Endodermal cell (in vitro differentiated cells): ENCODE measurements at regions not wholly inside any gene's neighbourhood (a gene's known extent, or its start where the extent isn't known, plus 50 kb on each side); places are given as distances from the start of the nearest gene placed in this dataset.

Source experiments
- DNase-seq: peaks from one replicate; pipeline ENCODE4 v3.0.0-alpha.2; 2017
- H3K27ac ChIP-seq: 2 replicates; pipeline ENCODE4 v1.5.1; 2013; ENCODE audit warnings: mild to moderate bottlenecking, low read depth, low read length, moderate library complexity
- H3K27me3 ChIP-seq: 2 replicates; pipeline ENCODE4 v1.6.1; 2013; ENCODE audit warnings: mild to moderate bottlenecking, low read length, moderate library complexity; ENCODE audit not compliant: insufficient read depth, control insufficient read depth, poor library complexity, severe bottlenecking
- H3K36me3 ChIP-seq: 2 replicates; pipeline ENCODE4 v1.7.0; 2013; ENCODE audit warnings: mild to moderate bottlenecking, low read length, moderate library complexity; ENCODE audit not compliant: control insufficient read depth, insufficient read depth
- H3K4me1 ChIP-seq: one replicate; pipeline ENCODE4 v1.7.0; 2013; ENCODE audit warnings: low read length; ENCODE audit not compliant: control insufficient read depth, insufficient read depth
- H3K4me3 ChIP-seq: 2 replicates; pipeline ENCODE4 v1.5.1; 2013; ENCODE audit warnings: mild to moderate bottlenecking, low read length, moderate library complexity
- H3K9ac ChIP-seq: 2 replicates; pipeline ENCODE4 v1.6.1; 2013; ENCODE audit warnings: mild to moderate bottlenecking, low read length, moderate library complexity; ENCODE audit not compliant: poor library complexity, severe bottlenecking; ENCODE audit errors: extremely low read depth
- H3K9me3 ChIP-seq: 2 replicates; pipeline ENCODE4 v1.6.1; 2013; ENCODE audit warnings: mild to moderate bottlenecking, low read length, moderate library complexity; ENCODE audit not compliant: control insufficient read depth
- H3K27ac Mint-ChIP-seq: 2 replicates; pipeline ENCODE4 v1.8.0; 2020; ENCODE audit warnings: mixed read lengths
- H3K27me3 Mint-ChIP-seq: 2 replicates; pipeline ENCODE4 v1.8.0; 2021; ENCODE audit warnings: mild to moderate bottlenecking, mixed read lengths; ENCODE audit not compliant: insufficient read depth
- H3K36me3 Mint-ChIP-seq: 2 replicates; pipeline ENCODE4 v1.8.0; 2020; ENCODE audit warnings: low read depth, mixed read lengths
- H3K4me1 Mint-ChIP-seq: 2 replicates; pipeline ENCODE4 v1.8.0; 2020; ENCODE audit warnings: mixed read lengths
- H3K4me3 Mint-ChIP-seq: 2 replicates; pipeline ENCODE4 v1.8.0; 2020; ENCODE audit warnings: mild to moderate bottlenecking, moderate library complexity, mixed read lengths
- H3K9me3 Mint-ChIP-seq: 2 replicates; pipeline ENCODE4 v1.8.0; 2020; ENCODE audit warnings: mild to moderate bottlenecking, mixed read lengths
- WGBS, 2 experiments: methylation state at CpG; one replicate each; pipeline versions ENCODE4 v1.1.5 to v1.1.7; 2013; ENCODE audit warnings: missing lambda C conversion rate in 2 of 2, mixed read lengths in 1 of 2; ENCODE audit not compliant: insufficient coverage in 1 of 2, insufficient read length in 1 of 2; 5-methylcytosine and 5-hydroxymethylcytosine counted together
- TF ChIP-seq, protein P1 (sequence below): fragments of 200-600 bp; sonication (generic); conservative IDR thresholded peaks from 2 replicates; pipeline ENCODE4 v1.5.0; 2021; ENCODE audit warnings: antibody characterized with exemption, mild to moderate bottlenecking

DNA sequence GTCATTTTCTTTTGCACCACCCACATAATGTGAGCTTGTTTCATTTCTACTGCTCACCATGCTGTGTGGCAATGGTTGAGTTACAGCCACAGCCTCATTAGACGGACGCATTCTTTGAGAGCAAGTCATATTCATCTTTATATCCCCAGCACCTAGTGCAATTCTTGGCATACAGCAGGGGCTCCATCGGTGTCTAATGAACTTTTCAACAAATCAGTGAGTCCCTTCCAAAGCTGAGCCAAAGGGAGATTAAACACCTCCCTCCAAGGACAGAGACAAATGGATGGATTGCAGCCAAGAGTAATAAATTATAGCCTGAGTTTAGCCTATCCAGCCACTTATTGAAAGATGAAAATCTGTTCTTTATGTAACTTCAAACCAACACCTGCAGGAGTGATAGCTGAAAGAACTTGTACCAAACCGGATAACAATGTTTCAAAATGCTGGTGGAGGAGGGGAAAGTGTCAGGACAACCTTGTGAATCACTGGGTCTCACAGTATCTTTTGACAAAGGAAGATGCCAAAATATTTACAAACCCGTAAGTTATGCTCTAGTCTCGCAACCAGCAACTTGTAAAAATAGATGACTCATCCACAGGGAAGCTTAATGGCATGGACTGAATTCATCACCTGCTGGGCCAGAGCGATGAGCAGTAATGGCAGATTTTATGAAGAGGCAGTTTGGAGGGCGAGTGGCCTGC is 139.0 kb downstream of the PXDC1 start:
- no peaks in the 10 kb centered on the region for H3K27me3 ChIP-seq
- TF ChIP-seq, protein P1, sequence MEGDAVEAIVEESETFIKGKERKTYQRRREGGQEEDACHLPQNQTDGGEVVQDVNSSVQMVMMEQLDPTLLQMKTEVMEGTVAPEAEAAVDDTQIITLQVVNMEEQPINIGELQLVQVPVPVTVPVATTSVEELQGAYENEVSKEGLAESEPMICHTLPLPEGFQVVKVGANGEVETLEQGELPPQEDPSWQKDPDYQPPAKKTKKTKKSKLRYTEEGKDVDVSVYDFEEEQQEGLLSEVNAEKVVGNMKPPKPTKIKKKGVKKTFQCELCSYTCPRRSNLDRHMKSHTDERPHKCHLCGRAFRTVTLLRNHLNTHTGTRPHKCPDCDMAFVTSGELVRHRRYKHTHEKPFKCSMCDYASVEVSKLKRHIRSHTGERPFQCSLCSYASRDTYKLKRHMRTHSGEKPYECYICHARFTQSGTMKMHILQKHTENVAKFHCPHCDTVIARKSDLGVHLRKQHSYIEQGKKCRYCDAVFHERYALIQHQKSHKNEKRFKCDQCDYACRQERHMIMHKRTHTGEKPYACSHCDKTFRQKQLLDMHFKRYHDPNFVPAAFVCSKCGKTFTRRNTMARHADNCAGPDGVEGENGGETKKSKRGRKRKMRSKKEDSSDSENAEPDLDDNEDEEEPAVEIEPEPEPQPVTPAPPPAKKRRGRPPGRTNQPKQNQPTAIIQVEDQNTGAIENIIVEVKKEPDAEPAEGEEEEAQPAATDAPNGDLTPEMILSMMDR, result no peak
- H3K4me1 Mint-ChIP-seq, result no peaks in the 10 kb centered on the region
- no peak overlapping the region for H3K27ac ChIP-seq
- H3K9me3 ChIP-seq, result no peaks in the 10 kb centered on the region
- H3K4me3 Mint-ChIP-seq, result no peak overlapping the region
- H3K4me3 ChIP-seq, result no peak overlapping the region
- no peak overlapping the region for H3K27ac Mint-ChIP-seq
- H3K9me3 Mint-ChIP-seq, result no peaks in the 10 kb centered on the region
- H3K36me3 ChIP-seq, result no peaks in the 10 kb centered on the region
- no peaks in the 10 kb centered on the region for H3K4me1 ChIP-seq
- DNase-seq, result no peak
- H3K27me3 Mint-ChIP-seq, result peaks cover 5% of the 10 kb centered on the region
- no peak overlapping the region for H3K9ac ChIP-seq
- WGBS, 2 experiments, result 78 to 80% methylated on average over 6 to 8 of the region's 8 CpGs
- H3K36me3 Mint-ChIP-seq, result no peaks in the 10 kb centered on the region

DNA sequence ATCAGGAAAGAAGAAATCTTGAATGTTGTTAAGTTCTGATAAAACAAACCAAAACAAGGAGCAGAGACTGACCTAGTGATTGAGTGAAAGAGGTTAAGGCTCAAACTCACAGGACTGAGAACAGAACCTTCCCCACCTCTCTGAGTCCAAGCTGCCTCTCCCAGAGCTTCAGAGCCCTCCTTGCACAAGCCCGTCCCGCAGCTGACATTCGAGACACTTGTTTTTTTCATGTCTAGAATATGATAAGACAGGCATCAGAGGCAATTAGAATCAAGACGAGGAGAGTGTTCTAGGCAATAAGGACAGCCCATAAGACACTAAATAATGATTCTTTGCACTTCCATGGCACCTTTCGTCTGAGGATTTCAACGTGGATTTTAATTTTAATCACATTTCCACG is 140.6 kb downstream of the PXDC1 start:
- Histone ChIP-seq H3K27ac (no peak overlapping the region), H3K9ac (no peak overlapping the region), H3K36me3 (no peaks in the 10 kb centered on the region), H3K4me1 (no peaks in the 10 kb centered on the region), H3K27me3 (no peaks in the 10 kb centered on the region), H3K4me3 (no peak overlapping the region), H3K9me3 (no peaks in the 10 kb centered on the region)
- Mint-ChIP-seq H3K27ac (no peak overlapping the region), H3K4me1 (no peaks in the 10 kb centered on the region), H3K27me3 (peaks cover 5% of the 10 kb centered on the region), H3K36me3 (no peaks in the 10 kb centered on the region), H3K4me3 (no peak overlapping the region), H3K9me3 (no peaks in the 10 kb centered on the region)
- DNase-seq, result no peak
- 91 to 92% methylated on average over 7 of the region's 7 CpGs for WGBS, 2 experiments
- TF ChIP-seq, protein P1, result no peak

DNA sequence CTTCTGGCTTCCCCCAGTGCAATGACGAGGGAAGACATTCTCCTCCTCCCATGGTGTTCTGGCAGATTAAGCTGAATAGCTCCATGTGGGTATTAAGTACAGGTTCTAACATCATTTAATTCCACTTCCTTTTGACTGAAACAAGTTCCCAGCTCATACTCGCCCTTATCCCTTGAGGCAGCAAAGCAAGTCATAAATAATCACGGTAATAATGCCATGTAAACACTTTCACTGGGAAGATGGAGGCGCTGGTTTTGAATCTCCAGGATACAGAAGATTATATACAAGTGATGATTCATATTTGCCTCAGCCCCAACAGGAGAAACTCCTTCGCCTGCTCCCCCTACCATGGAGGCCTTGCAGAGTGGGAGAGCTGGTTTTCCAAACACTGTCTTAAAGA is 141.3 kb downstream of the PXDC1 start:
- Histone ChIP-seq H3K4me1 (no peaks in the 10 kb centered on the region), H3K4me3 (no peak overlapping the region), H3K27ac (no peak overlapping the region), H3K36me3 (no peaks in the 10 kb centered on the region), H3K9ac (no peak overlapping the region), H3K27me3 (no peaks in the 10 kb centered on the region), H3K9me3 (no peaks in the 10 kb centered on the region)
- Mint-ChIP-seq H3K27ac (no peak overlapping the region), H3K27me3 (peaks cover 5% of the 10 kb centered on the region), H3K9me3 (no peaks in the 10 kb centered on the region), H3K36me3 (no peaks in the 10 kb centered on the region), H3K4me1 (no peaks in the 10 kb centered on the region), H3K4me3 (no peak overlapping the region)
- DNase-seq, result no peak
- 89% methylated on average over 5 of the region's 5 CpGs; no CpG with 5 or more reads in 1 of the 2 experiments for WGBS, 2 experiments
- TF ChIP-seq, protein P1, result no peak
